HG03354 (cell line): ENCODE measurements at regions not wholly inside any gene's neighbourhood (a gene's known extent, or its start where the extent isn't known, plus 50 kb on each side); places are given as distances from the start of the nearest gene placed in this dataset.
"Not testable (repeated sequence)": the region's sequence is repeated elsewhere in the genome, so short reads cannot be mapped to it uniquely, and the experiment has no call there.

Experiments used
- ATAC-seq: cut with Tn5 transposase; IDR thresholded peaks from one replicate; pipeline ENCODE4 v1.9.1; 2021; ENCODE audit warnings: mild to moderate bottlenecking; ENCODE audit not compliant: unreplicated experiment, poor library complexity, severe bottlenecking

DNA sequence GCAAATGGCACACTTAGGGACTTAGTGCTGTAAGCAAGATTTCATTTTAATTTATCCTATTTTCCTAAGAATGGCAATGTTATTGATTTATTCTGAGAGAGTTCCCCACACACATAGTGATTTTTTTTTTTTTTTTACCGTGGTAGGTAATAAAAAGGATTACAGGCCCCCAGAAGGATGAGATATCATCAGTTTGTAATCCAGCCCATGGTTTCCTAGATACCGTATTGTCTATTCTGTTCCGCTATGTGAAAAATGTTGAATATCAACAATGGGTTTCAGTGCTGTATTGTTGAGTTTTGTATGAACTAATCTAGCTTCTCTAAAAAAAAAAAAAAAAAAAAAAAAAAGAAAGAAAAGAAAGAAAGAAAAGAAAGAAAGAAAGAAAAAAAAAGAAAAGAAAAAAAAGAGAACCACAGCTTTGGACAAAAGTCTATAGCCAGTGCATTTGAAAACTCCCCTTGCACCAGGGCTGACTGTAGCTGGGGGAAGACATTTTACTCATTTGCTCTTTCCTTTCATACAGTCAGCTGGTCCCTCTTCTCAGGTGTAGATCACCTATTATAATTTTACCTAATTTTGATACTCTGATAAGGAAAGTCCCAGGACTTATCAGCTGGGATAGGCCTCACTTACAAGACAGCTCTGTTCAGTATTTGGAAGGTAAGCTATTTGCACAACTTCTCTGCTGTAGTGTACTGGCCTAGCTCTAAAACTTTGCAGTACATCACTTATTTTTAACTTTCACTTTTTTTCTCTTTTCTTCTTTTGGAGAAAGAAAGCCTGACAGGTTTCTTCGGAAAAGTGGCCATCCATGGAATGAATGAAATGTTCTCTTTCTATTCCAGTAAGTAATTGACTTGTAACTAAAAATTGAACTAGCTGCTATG, 101.4 kb upstream of the SOX2 start:
- no peak for ATAC-seq

- no peak for ATAC-seq
Measured at GRCh38 chr3:181609030-181609767, 102.5 kb upstream of the SOX2 start.

DNA sequence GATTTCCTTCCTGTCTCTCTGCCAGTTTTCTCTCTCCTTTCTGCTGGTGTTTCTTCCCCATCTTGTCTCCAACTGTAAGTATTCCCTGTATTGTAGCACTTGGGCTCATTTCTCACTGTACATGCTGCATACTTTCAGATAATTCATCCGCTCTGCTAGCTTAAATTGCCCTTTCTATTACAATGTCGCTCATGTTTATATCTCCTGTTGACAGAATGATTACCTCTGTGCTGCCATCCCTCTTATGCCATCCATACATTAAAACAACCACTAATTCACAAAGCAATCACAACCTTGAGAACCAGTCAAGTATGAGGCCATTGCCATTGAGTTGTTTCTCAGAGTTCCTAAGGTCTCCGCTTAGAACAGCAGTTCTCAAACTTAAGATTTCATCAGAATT, 107.5 kb upstream of the SOX2 start:
- ATAC-seq = no peak

DNA sequence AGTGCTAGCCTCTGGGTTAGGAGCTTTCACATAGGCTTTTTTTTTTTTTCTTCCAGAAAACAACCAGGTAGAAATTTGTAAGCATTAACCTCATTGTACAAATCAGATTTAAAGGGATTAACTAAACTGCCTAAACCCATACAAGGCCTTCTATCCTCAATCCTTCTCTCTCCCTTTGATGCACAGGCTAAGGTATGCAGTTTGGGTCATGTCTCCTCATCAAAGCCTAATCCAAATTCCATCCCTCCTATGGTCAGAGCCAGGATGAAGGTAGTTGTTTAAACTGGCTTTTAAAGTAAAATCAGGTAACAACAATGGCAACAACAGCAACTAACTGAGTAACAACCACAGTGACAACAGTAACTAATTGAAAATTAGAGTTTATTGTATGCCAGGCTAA, 115.6 kb upstream of the SOX2 start:
- no peak for ATAC-seq

- ATAC-seq = not testable (repeated sequence)
Measured at GRCh38 chr3:181590939-181591338, 120.8 kb upstream of the SOX2 start.

- no peak for ATAC-seq
Measured at GRCh38 chr3:181582619-181583018, 129.1 kb upstream of the SOX2 start.

DNA sequence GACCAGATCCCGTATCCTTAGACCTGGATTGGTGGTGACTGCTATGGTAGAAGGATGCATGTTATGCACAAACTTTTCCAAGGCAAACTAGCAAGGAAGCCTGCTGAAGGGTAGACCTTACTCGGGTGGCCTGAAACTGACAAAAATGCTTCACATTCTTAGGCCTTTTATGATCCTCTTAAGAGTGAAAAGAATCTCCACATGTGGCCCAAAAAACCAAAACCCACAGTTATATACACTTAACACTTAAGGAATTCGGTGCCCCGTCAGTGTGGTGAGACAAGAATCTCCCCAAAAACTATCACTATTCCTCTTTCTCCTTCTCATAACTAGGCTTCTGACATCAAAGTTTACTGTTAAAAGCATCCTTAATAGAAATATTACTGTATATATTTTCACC, 130.1 kb upstream of the SOX2 start:
- no peak for ATAC-seq

DNA sequence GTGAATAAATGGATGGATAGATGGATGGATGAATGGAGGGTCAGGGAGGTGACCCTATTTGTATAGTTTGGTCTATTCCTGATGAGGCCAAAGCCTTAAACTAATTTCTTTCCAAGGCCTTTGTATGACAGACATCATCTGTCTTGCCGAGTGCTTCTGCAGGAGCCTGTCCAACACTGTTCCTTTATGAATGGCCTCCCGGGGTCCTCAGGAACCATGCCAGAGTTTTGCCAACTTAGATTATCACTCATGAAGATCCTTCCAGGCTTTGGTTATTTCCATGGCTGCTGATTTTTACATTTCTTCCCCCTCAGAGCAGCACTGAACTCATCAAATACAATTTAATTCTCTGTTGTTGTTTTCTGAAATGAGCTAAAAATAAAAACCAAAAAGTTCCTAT, 133.0 kb upstream of the SOX2 start:
- no peak for ATAC-seq

- ATAC-seq = no peak
Measured at GRCh38 chr3:181572432-181572831, 139.3 kb upstream of the SOX2 start.

GRCh38 chr3:181570472-181570871, 141.3 kb upstream of the SOX2 start:
- no peak for ATAC-seq

DNA sequence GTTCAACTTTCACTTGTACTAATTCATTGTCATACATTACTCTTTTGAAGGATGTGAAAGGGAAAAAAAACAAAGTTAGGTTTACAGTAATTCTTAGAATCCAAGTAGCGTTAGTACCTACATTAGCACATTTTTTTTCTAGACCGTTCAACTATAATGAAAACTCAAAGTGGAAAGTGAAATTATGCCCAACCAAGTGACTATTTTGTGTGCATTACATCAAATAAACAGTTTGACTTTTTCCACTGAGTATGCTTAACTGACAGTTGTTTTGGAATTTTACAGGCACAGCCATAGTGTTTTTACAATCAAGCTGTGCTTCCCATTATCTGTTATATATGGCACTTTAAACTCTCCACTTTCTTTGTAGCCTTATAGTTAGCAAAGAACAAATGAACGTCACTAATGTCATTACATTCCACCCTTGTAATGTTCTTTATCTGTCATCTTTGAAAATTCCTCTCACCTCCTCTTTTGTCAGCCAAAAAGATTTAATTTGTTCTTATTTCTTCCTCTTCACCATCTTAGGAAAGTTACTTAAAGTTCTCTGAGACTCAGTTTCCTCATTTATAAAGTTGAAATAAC, 142.3 kb upstream of the SOX2 start:
- no peak for ATAC-seq

DNA sequence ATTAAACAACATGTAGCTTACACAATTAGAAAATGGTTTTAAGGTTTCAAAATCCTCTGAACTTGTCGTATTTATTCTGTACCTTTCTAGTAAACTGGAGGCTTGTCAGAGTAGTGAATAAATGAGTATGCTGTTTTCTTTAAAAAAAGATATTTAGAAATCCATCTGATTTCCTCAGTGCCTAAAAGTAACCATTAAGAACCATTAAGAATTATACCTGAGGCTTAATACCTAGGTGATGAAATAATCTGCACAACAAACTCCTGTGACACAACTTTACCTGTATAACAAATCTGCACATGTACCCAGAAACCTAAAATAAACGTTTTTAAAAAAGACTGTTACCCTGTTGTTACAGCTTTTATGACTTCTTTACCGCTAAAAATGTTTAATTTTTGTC, 143.0 kb upstream of the SOX2 start:
- ATAC-seq = no peak

GRCh38 chr3:181568248-181568647, 143.5 kb upstream of the SOX2 start:
- no peak for ATAC-seq

DNA sequence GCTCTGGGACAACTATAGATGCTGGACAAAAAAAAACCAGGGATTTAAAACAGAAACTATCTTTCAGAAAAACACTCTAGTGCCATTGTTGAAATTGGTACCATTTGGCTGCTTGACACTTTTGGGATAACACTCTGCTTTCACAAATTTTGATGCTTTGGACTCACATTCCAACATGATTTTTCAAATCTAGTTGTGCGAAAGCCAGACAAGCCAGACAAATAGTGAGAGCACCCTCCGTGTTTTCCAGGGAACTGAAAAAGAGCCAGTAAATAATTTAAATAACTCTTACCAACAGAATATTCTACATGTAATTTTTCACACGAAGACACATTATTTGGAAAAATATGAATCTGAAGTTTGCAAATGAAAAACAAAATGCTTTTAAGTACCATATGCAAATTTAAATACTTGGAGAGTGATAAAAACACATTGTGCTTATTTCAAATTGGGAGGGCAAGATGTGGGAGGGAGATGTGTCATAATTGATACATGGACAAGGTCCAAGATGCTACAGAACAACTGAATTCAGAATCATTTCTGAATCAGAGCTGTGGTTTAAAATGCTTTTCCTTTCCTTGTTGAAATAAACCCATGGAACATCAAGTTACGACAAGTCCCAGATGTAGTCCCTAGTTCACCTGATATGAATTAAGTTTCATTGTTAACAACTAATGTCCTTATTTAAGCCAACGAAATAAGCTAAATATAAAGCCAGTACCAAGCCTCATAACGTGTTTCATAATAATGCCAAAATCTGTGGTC, 144.2 kb upstream of the SOX2 start:
- ATAC-seq = no peak

GRCh38 chr3:181565416-181565815, 146.3 kb upstream of the SOX2 start:
- no peak for ATAC-seq

DNA sequence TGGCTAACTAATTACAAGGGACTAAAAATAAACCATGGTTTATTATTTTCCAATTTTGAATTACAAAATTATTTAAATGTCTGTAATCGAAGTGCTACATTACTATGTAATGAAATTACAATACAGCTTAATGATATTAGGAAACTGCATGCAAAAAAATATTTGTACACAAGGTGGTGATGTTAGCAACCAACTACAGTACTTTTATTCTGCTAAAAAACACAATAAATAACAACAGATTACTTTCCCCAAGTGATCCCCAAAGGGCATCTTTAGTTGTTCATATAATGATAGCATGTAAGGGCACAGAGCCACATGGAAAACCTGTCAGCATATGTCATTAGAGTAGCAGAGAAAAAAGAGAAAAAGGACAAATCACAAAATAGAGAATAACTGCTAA, 147.5 kb upstream of the SOX2 start:
- no peak for ATAC-seq

DNA sequence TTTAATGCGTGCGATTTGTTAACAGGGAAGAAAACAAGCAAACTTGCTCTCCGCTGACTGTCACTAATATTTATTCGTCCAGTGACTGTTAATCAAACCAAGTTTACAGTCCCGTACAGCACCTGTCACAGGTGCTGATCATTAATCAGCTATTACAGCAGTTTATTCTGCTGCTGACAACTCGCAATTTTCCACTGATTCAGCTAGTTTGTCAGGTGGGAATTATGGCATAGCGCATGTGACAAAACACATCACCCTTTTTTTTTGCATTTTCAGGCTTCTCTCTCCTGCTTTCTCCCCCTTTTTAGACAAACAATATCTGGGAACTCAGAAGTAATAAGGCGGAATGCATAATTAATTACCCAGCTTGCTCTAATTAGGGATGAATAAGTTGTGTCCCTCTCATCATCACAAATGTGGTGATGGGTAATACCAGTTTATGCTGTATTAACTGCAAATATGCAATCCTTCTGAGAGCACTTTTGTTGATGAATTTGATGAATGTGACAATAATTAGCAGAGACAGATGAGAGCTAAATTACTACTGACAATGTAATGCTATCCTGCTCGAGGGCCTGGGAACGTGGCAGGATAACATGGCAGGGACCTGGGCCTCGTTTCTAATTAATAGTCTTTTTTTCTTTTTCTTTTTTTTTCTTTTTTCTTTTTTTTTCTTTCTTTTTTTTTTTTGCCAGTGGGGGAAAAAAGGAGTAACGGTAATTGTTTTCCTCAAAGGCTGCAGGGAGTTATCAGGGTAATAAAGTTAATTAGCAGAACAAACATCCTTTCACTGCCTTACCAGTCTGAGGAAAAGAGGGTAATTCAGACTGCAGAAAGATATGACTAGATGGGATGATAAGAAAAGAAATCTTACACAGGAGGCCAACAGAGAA, 150.3 kb upstream of the SOX2 start:
- no peak for ATAC-seq

DNA sequence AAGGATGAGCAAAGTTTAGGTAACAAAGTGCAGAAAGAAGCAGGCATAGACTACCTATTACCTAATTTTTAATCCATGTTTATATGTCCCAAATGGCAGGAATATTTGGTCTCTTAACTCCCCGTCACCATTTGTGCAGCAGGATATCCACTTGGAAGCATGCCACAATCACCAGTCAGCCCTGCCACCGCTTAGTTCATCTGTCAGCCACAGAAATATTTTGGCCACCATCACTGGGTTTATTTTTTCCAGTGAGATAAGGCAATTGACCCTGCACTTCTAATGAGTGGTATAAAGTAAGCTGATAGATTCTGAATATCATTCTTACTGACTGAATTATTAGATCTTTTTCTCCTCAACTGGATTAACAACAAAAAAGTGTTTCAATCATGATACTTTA, 152.9 kb upstream of the SOX2 start:
- no peak for ATAC-seq

DNA sequence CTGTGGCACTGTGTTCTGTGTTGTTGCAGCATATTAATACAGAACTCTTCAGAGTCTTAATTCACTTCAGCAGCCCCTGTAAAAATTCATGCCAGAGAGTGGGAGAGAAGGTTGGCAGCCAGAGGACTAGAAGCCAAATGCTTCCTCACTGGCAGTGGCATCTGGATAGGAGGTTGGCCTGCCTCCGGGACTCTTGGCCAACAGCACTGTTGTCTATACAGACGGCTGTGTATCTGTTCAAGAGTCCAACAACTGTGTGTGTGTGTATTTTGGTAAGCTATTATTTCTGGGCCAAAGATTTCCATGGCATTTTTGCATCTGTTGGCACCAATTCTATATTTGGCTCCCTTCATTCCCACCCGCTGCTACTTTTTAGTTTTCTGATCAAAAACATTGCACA, 156.0 kb upstream of the SOX2 start:
- no peak for ATAC-seq
